SK-N-SH (cell line): ENCODE measurements at regions not wholly inside any gene's neighbourhood (a gene's known extent, or its start where the extent isn't known, plus 50 kb on each side); places are given as distances from the start of the nearest gene placed in this dataset.
A peak's percentile ranks its signal among the peaks of the same experiment; 100 is the strongest.

ENCODE experiments used
- CTCF ChIA-PET: fragments of 300-600, 350-600 bp; formaldehyde crosslinking; extraction: SDS; loops from one replicate; lab custom pipeline; 2021; lab: Yijun Ruan, JAX
- POLR2A ChIA-PET: fragments of 350-600 bp; sonication (Branson Sonifier 250); formaldehyde crosslinking; extraction: SDS; loops from one replicate; lab custom pipeline; 2020; ENCODE audit warnings: antibody characterized with exemption, inconsistent platforms; lab: Yijun Ruan, JAX
- DNase-seq: peaks from one replicate; pipeline ENCODE4 v3.0.0; 2012
- H2AFZ ChIP-seq: fragments of 200-600 bp; sonication (generic); 2 replicates; pipeline ENCODE4 v1.8.1; 2016; ENCODE audit warnings: antibody characterized with exemption, mild to moderate bottlenecking, low read depth
- H3F3A ChIP-seq: fragments of 200-600 bp; sonication (generic); replicated peaks from 2 replicates; pipeline ENCODE3; 2016; ENCODE audit warnings: antibody characterized with exemption, mild to moderate bottlenecking; ENCODE audit not compliant: insufficient read depth
- H3K27ac ChIP-seq, 2 experiments: fragments of 200-500 bp in 1 of 2; fragments of 200-600 bp in 1 of 2; sonication (Bioruptor generic) in 1 of 2; sonication (generic), shearing (Covaris generic) in 1 of 2; 2 replicates each; pipeline versions ENCODE4 v1.5.1 to v1.6.1; 2014 to 2016; ENCODE audit warnings: low read depth in 2 of 2, inconsistent platforms in 1 of 2, low read length in 1 of 2, mild to moderate bottlenecking in 1 of 2, mixed read lengths in 1 of 2
- H3K27me3 ChIP-seq: fragments of 200-600 bp; sonication (generic), shearing (Covaris generic); 2 replicates; pipeline ENCODE4 v1.6.1; 2016; ENCODE audit warnings: mixed run types; ENCODE audit not compliant: insufficient read depth
- H3K36me3 ChIP-seq, 2 experiments: fragments of 200-500 bp in 1 of 2; fragments of 200-600 bp in 1 of 2; sonication (Bioruptor generic) in 1 of 2; sonication (generic) in 1 of 2; replicated peaks in 1 of 2; 2 replicates each; pipeline versions ENCODE3 to v1.5.1; 2014 to 2016; ENCODE audit warnings: low read length in 1 of 2, mild to moderate bottlenecking in 1 of 2; ENCODE audit not compliant: insufficient read depth in 2 of 2, control insufficient read depth in 1 of 2
- H3K4me1 ChIP-seq, 2 experiments: fragments of 200-500 bp in 1 of 2; fragments of 200-600 bp in 1 of 2; sonication (Bioruptor generic) in 1 of 2; sonication (generic), shearing (Covaris generic) in 1 of 2; 2 replicates each; pipeline versions ENCODE4 v1.5.1 to v1.6.1; 2014 to 2016; ENCODE audit warnings: low read depth in 1 of 2, low read length in 1 of 2, mixed run types in 1 of 2; ENCODE audit not compliant: insufficient read depth in 2 of 2, control insufficient read depth in 1 of 2
- H3K4me2 ChIP-seq: fragments of 200-600 bp; sonication (generic), shearing (Covaris generic); 2 replicates; pipeline ENCODE4 v1.6.1; 2017; ENCODE audit warnings: mixed run types
- H3K4me3 ChIP-seq, 2 experiments: fragments of 200-500 bp in 1 of 2; fragments of 200-600 bp in 1 of 2; sonication (Bioruptor generic) in 1 of 2; sonication (generic), shearing (Covaris generic) in 1 of 2; 2 replicates each; pipeline versions ENCODE4 v1.5.1 to v1.8.1; 2014 to 2016; ENCODE audit warnings: low read depth in 2 of 2, inconsistent platforms in 1 of 2, low read length in 1 of 2, mild to moderate bottlenecking in 1 of 2, mixed read lengths in 1 of 2, moderate library complexity in 1 of 2
- H3K79me2 ChIP-seq: fragments of 200-600 bp; sonication (generic); 2 replicates; pipeline ENCODE4 v1.8.1; 2017; ENCODE audit warnings: mild to moderate bottlenecking; ENCODE audit not compliant: insufficient read depth
- H3K9ac ChIP-seq: fragments of 200-600 bp; sonication (generic); 2 replicates; pipeline ENCODE4 v1.6.1; 2017; ENCODE audit warnings: mixed run types
- H3K9me2 ChIP-seq: fragments of 200-600 bp; sonication (generic); 2 replicates; pipeline ENCODE4 v1.6.1; 2017; ENCODE audit warnings: mixed run types
- H3K9me3 ChIP-seq: fragments of 200-600 bp; sonication (generic); 2 replicates; pipeline ENCODE4 v1.6.1; 2017; ENCODE audit warnings: mixed run types, mild to moderate bottlenecking, moderate library complexity
- H4K20me1 ChIP-seq: fragments of 200-600 bp; sonication (generic); 2 replicates; pipeline ENCODE4 v1.6.1; 2017; ENCODE audit warnings: mild to moderate bottlenecking, mixed run types; ENCODE audit not compliant: insufficient read depth
- CHD2 ChIP-seq: fragments of 150-350 bp; IDR thresholded peaks from 2 replicates; pipeline ENCODE4 v1.6.1; 2018; ENCODE audit warnings: low read length; ENCODE audit not compliant: partially characterized antibody
- CTCF ChIP-seq: fragments of 200-600 bp; sonication (generic); IDR thresholded peaks from 2 replicates; pipeline ENCODE4 v1.6.1; 2017; ENCODE audit warnings: antibody characterized with exemption, mild to moderate bottlenecking, moderate library complexity
- ELF1 ChIP-seq: IDR thresholded peaks from 2 replicates; pipeline ENCODE4 v1.4.0; 2012
- EZH2phosphoT487 ChIP-seq: fragments of 200-600 bp; sonication (generic); IDR thresholded peaks from 2 replicates; pipeline ENCODE4 v1.6.1; 2017; ENCODE audit warnings: low read depth, mixed run types, mild to moderate bottlenecking, antibody characterized with exemption, moderate library complexity, borderline replicate concordance
- GABPA ChIP-seq: IDR thresholded peaks from 2 replicates; pipeline ENCODE4 v1.4.0; 2012; ENCODE audit warnings: low read depth, mild to moderate bottlenecking
- IRF3 ChIP-seq: fragments of 150-350 bp; IDR thresholded peaks from 2 replicates; pipeline ENCODE4 v1.6.1; 2016; ENCODE audit warnings: mild to moderate bottlenecking, low read depth, low read length
- JUND ChIP-seq: IDR thresholded peaks from 2 replicates; pipeline ENCODE4 v1.4.0; 2012
- MAX ChIP-seq: IDR thresholded peaks from 2 replicates; pipeline ENCODE4 v1.4.0; 2012; ENCODE audit warnings: low read depth
- MXI1 ChIP-seq: IDR thresholded peaks from 2 replicates; pipeline ENCODE4 v1.6.1; 2012; ENCODE audit warnings: mild to moderate bottlenecking, low read depth, low read length, improper control_type of control experiment
- NFIC ChIP-seq: IDR thresholded peaks from 2 replicates; pipeline ENCODE4 v1.4.0; 2012; ENCODE audit warnings: borderline replicate concordance
- NRF1 ChIP-seq: IDR thresholded peaks from 2 replicates; pipeline ENCODE4 v1.6.1; 2012; ENCODE audit warnings: low read depth, mild to moderate bottlenecking, low read length
- PBX3 ChIP-seq: IDR thresholded peaks from 2 replicates; pipeline ENCODE4; 2012
- POLR2AphosphoS5 ChIP-seq: IDR thresholded peaks from 2 replicates; pipeline ENCODE4 v1.6.1; 2012; ENCODE audit warnings: low read depth, low read length
- RAD21 ChIP-seq: IDR thresholded peaks from 2 replicates; pipeline ENCODE4 v1.6.1; 2012; ENCODE audit warnings: mild to moderate bottlenecking, low read length
- REST ChIP-seq: IDR thresholded peaks from 2 replicates; pipeline ENCODE4 v1.6.1; 2012; ENCODE audit warnings: mild to moderate bottlenecking, low read depth, low read length, moderate library complexity
- SMC3 ChIP-seq: IDR thresholded peaks from 2 replicates; pipeline ENCODE4 v1.6.1; 2012; ENCODE audit warnings: low read depth, low read length, improper control_type of control experiment
- TCF12 ChIP-seq: IDR thresholded peaks from 2 replicates; pipeline ENCODE4 v1.4.0; 2012
- TEAD4 ChIP-seq: IDR thresholded peaks from 2 replicates; pipeline ENCODE4 v1.4.0; 2012; ENCODE audit warnings: mild to moderate bottlenecking, borderline replicate concordance; ENCODE audit not compliant: insufficient read depth
- USF2 ChIP-seq: fragments of 150-350 bp; IDR thresholded peaks from 2 replicates; pipeline ENCODE4 v1.6.1; 2017; ENCODE audit warnings: antibody characterized with exemption, low read length, low read depth, borderline replicate concordance
- YY1 ChIP-seq: IDR thresholded peaks from 2 replicates; pipeline ENCODE4 v1.4.0; 2012; ENCODE audit warnings: low read depth, mild to moderate bottlenecking
- ZBTB33 ChIP-seq: IDR thresholded peaks from 2 replicates; pipeline ENCODE4 v1.4.0; 2012; ENCODE audit warnings: low read depth, borderline replicate concordance
- WGBS: methylation state at CpG from one replicate; pipeline ENCODE4 v1.1.6; 2017; ENCODE audit warnings: low lambda C conversion rate; 5-methylcytosine and 5-hydroxymethylcytosine counted together

- H3K9me2 ChIP-seq, result no peaks in the 10 kb centered on the region
- no peaks in the 10 kb centered on the region for H3F3A ChIP-seq
- H3K9ac ChIP-seq, result no peak overlapping the region
- H3K9me3 ChIP-seq, result no peaks in the 10 kb centered on the region
- peak overlapping the region in 1 of 2 experiments; percentile 72; a peak in 2 of 4 replicates for H3K27ac ChIP-seq
- no peaks in the 10 kb centered on the region for H3K79me2 ChIP-seq
- H3K27me3 ChIP-seq, result no peaks in the 10 kb centered on the region
- WGBS, result 16% methylated on average over 13 of the region's 14 CpGs
- ChIA-PET POLR2A (no interaction called here), CTCF (interaction anchor here (0.6 to 2.5 kb wide), 53 partner anchors 10 to 1997 kb away, joined by 3 to 16 read pairs (median 4); no protein-coding TSS in a partner anchor)
- peaks cover 0 to 5% of the 10 kb centered on the region in 2 experiments; a peak in 2 of 4 replicates for H3K4me1 ChIP-seq
- H2AFZ ChIP-seq, result no peak overlapping the region
- DNase-seq, result peak; percentile 68
- H3K36me3 ChIP-seq, result no peaks in the 10 kb centered on the region
- peak overlapping the region; percentile 19 to 40; a peak in 2 of 4 replicates for H3K4me3 ChIP-seq
- H3K4me2 ChIP-seq, result no peak overlapping the region
- H4K20me1 ChIP-seq, result no peaks in the 10 kb centered on the region
- TF ChIP-seq JUND (no peak), TEAD4 (no peak), TCF12 (no peak), SMC3 (peak; percentile 78), IRF3 (no peak), REST (no peak), ELF1 (no peak), PBX3 (no peak), NFIC (no peak), YY1 (no peak), RAD21 (peak; percentile 97), MXI1 (peak; percentile 68; the same call in 1 of the 2 replicates), CHD2 (peak; percentile 24), MAX (no peak), USF2 (no peak), GABPA (no peak), ZBTB33 (no peak), POLR2AphosphoS5 (no peak), EZH2phosphoT487 (no peak), NRF1 (no peak), CTCF (peak; percentile 52)
Observed at GRCh38 chr3:8110966-8111798, 390.4 kb upstream of the LMCD1 start.
